ENCODE measurements at regions not wholly inside any gene's neighbourhood (a gene's known extent, or its start where the extent isn't known, plus 50 kb on each side); places are given as distances from the start of the nearest gene placed in this dataset.

DNA sequence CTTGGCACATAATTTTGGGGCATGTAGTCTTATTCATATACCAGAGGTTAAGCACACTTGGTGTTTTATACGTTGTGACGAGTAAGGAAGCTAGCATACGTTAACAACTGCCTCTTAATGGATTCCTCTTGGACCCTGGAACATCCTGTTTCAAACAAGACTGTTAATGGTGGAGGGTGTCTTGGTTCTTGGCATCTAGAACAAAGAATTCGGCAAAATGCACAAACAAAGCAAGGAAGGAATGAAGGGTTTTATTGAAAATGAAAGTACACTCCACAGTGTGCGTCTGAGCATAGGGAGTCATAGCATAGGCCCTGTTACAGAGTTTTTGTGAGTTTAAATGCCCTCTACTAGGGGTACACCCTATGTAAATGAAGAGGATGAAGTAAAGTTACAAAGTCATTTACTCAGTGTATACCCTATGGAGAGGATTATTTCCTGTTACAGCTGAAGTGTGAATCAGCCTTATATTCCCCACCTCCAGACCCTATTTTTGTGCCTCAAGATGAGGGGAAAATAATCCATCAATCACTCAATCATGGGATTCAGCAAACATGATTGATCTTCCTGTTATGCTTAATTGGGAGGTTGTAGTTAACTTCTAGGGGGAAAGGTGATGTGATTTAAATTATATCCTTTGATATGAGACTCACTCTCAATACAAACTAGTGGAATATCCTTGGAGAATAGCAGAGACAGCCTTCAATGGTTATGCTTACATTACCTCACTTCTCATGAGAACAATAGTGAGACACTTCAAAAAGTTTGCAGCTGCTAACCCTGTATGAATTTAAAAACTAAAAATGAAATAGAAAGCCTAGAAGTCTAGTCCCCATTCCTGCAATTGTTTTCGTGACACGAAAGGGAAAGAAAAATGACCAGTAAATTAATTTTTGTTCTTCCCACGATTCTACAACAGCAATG, 84.9 kb upstream of the MYO10 start:
- TF ChIP-seq ZFP30 (CRISPR knock-in tag; IDR thresholded peaks at IDR 0.05), result no peak
- TF ChIP-seq, protein P1, sequence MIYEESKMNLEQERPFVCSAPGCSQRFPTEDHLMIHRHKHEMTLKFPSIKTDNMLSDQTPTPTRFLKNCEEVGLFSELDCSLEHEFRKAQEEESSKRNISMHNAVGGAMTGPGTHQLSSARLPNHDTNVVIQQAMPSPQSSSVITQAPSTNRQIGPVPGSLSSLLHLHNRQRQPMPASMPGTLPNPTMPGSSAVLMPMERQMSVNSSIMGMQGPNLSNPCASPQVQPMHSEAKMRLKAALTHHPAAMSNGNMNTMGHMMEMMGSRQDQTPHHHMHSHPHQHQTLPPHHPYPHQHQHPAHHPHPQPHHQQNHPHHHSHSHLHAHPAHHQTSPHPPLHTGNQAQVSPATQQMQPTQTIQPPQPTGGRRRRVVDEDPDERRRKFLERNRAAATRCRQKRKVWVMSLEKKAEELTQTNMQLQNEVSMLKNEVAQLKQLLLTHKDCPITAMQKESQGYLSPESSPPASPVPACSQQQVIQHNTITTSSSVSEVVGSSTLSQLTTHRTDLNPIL (CRISPR knock-in tag; IDR thresholded peaks at IDR 0.05; ENCODE audit: low read depth), result no peak
- no peak for TF ChIP-seq TOX (CRISPR knock-in tag; IDR thresholded peaks at IDR 0.05; ENCODE audit: borderline replicate concordance)
- TF ChIP-seq BACH2 (CRISPR knock-in tag; IDR thresholded peaks at IDR 0.05; ENCODE audit: borderline replicate concordance), result no peak
